Right lobe of liver (tissue), 4 donors: ENCODE measurements at regions not wholly inside any gene's neighbourhood (a gene's known extent, or its start where the extent isn't known, plus 50 kb on each side); places are given as distances from the start of the nearest gene placed in this dataset.

ENCODE experiments used
- POLR2A ChIP-seq: fragments of 450-650 bp; IDR thresholded peaks from one replicate; pipeline ENCODE4 v1.6.1; 2017; ENCODE audit warnings: antibody characterized with exemption, mild to moderate bottlenecking
- TF ChIP-seq, protein P1 (sequence below), 4 donors: fragments of 200-600 bp in 3 of 4; fragments of 450-650 bp in 1 of 4; IDR thresholded peaks; one replicate each; pipeline versions ENCODE4 v1.5.1 to v1.8.0; 2016 to 2022; ENCODE audit warnings: antibody characterized with exemption in 4 of 4, mild to moderate bottlenecking in 2 of 4
- donor health status: DM: no; HTN: no; CAD: no.
- donor health status: DM: no; HTN: no; CAD: no.
- donor health status: DM: no; HTN: yes; CAD: no.

DNA sequence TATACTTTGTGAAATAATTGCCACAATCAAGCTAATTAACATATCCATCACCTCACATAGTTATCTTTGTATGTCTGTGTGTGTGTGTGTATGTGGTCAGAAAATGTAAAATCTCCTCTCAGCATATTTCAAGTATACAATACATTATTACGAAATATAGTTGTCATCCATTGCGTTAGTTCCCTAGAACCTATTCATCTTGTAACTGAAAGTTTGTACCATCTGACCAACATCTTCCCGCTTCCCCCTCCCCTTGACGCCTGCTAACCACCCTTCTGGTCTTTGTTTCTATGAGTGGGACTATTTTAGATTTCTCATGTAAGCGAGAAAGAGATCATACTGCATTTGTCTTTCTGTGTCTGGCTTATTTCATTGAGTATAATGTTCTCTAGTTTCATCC lies 455.3 kb downstream of the KCNT2 start:
- TF ChIP-seq, protein P1, sequence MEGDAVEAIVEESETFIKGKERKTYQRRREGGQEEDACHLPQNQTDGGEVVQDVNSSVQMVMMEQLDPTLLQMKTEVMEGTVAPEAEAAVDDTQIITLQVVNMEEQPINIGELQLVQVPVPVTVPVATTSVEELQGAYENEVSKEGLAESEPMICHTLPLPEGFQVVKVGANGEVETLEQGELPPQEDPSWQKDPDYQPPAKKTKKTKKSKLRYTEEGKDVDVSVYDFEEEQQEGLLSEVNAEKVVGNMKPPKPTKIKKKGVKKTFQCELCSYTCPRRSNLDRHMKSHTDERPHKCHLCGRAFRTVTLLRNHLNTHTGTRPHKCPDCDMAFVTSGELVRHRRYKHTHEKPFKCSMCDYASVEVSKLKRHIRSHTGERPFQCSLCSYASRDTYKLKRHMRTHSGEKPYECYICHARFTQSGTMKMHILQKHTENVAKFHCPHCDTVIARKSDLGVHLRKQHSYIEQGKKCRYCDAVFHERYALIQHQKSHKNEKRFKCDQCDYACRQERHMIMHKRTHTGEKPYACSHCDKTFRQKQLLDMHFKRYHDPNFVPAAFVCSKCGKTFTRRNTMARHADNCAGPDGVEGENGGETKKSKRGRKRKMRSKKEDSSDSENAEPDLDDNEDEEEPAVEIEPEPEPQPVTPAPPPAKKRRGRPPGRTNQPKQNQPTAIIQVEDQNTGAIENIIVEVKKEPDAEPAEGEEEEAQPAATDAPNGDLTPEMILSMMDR (IDR thresholded peaks at IDR 0.05) = no peak
- TF ChIP-seq POLR2A = no peak
